H1 (cell line): ENCODE measurements at regions not wholly inside any gene's neighbourhood (a gene's known extent, or its start where the extent isn't known, plus 50 kb on each side); places are given as distances from the start of the nearest gene placed in this dataset.

Source experiments
- CTCF ChIA-PET: fragments of 300-600 bp; sonication (Branson Sonifier 250); formaldehyde crosslinking; loops from one replicate; lab custom pipeline; 2021; ENCODE audit not compliant: partially characterized antibody; lab: Charles Lee
- POLR2A ChIA-PET: fragments of 300-600 bp; sonication (Branson Sonifier 250); formaldehyde crosslinking; loops from one replicate; lab custom pipeline; 2021; ENCODE audit warnings: inconsistent platforms; ENCODE audit not compliant: partially characterized antibody; lab: Charles Lee
- DNase-seq, 2 experiments: peaks; one replicate each; pipeline versions ENCODE4 v3.0.0 to v3.0.0-alpha.2; 2010 to 2022; ENCODE audit warnings: low spot score in 2 of 2, low read depth in 1 of 2, mixed read lengths in 1 of 2
- FAIRE-seq: peaks from 2 replicates; lab custom pipeline; 2011; peaks lifted over from hg19 to GRCh38; lab: Jason Lieb, UNC
- H2AFZ ChIP-seq: 2 replicates; pipeline ENCODE4 v1.8.1; 2012; ENCODE audit warnings: low read length, inconsistent platforms
- H2AK5ac ChIP-seq: 2 replicates; pipeline ENCODE4 v1.6.1; 2013; ENCODE audit warnings: low read depth, low read length
- H2BK120ac ChIP-seq: replicated peaks from 2 replicates; pipeline ENCODE3; 2013; ENCODE audit warnings: low read depth, low read length, inconsistent platforms
- H2BK12ac ChIP-seq: 2 replicates; pipeline ENCODE4 v1.6.1; 2013; ENCODE audit warnings: low read depth, low read length
- H2BK15ac ChIP-seq: 2 replicates; pipeline ENCODE4 v1.6.1; 2013; ENCODE audit warnings: low read length
- H2BK20ac ChIP-seq: 2 replicates; pipeline ENCODE4 v1.6.1; 2013; ENCODE audit warnings: low read length
- H2BK5ac ChIP-seq: 2 replicates; pipeline ENCODE4 v1.6.1; 2013; ENCODE audit warnings: low read depth, low read length
- H3K14ac ChIP-seq: 2 replicates; pipeline ENCODE4 v1.6.1; 2013; ENCODE audit warnings: inconsistent platforms; ENCODE audit not compliant: insufficient read length
- H3K18ac ChIP-seq: 2 replicates; pipeline ENCODE4 v1.6.1; 2013; ENCODE audit warnings: low read length; ENCODE audit errors: extremely low read depth
- H3K23ac ChIP-seq: 2 replicates; pipeline ENCODE4 v1.6.1; 2013; ENCODE audit warnings: inconsistent platforms; ENCODE audit not compliant: insufficient read length
- H3K23me2 ChIP-seq: 2 replicates; pipeline ENCODE4 v1.6.1; 2013; ENCODE audit warnings: low read depth, low read length
- H3K27ac ChIP-seq: 2 replicates; pipeline ENCODE4 v1.6.1; 2011; ENCODE audit warnings: low read depth, low read length, inconsistent platforms
- H3K27me3 ChIP-seq, 4 experiments: replicated peaks in 1 of 4; 1 replicate in 1 of 4; 2 replicates in 3 of 4; pipeline versions ENCODE4 v1.6.1 to v1.8.1; 2011 to 2013; ENCODE audit warnings: low read length in 3 of 4, mild to moderate bottlenecking in 3 of 4, inconsistent platforms in 2 of 4, mixed read lengths in 2 of 4, moderate library complexity in 1 of 4; ENCODE audit not compliant: control insufficient read depth in 3 of 4, insufficient read depth in 3 of 4; ENCODE audit errors: extremely low read depth in 1 of 4
- H3K36me3 ChIP-seq, 4 experiments: 2 replicates each; pipeline versions ENCODE4 v1.6.1 to v1.8.1; 2011 to 2013; ENCODE audit warnings: mild to moderate bottlenecking in 4 of 4, low read length in 3 of 4, moderate library complexity in 2 of 4, control low read depth in 1 of 4, inconsistent platforms in 1 of 4; ENCODE audit not compliant: insufficient read depth in 4 of 4, control insufficient read depth in 2 of 4
- H3K4ac ChIP-seq: replicated peaks from 2 replicates; pipeline ENCODE3; 2013; ENCODE audit warnings: low read length, low read depth, mixed read lengths, inconsistent platforms; ENCODE audit not compliant: insufficient read length
- H3K4me1 ChIP-seq, 4 experiments: replicated peaks in 1 of 4; 1 replicate in 1 of 4; 2 replicates in 3 of 4; pipeline versions ENCODE4 v1.6.1 to v1.8.1; 2011 to 2013; ENCODE audit warnings: low read length in 3 of 4, inconsistent platforms in 2 of 4, mixed read lengths in 1 of 4; ENCODE audit not compliant: insufficient read depth in 4 of 4, control insufficient read depth in 3 of 4
- H3K4me2 ChIP-seq, 2 experiments: 2 replicates each; pipeline versions ENCODE4 v1.6.1 to v1.8.1; 2011 to 2013; ENCODE audit warnings: low read depth in 2 of 2, low read length in 2 of 2, control low read depth in 1 of 2, inconsistent platforms in 1 of 2, mild to moderate bottlenecking in 1 of 2; ENCODE audit not compliant: insufficient read depth in 1 of 2
- H3K4me3 ChIP-seq, 4 experiments: fragments of 200-600, 300-600 bp in 1 of 4; sonication (generic), shearing (Covaris generic), sonication (Bioruptor Twin) in 1 of 4; 2 replicates each; pipeline versions ENCODE4 v1.5.1 to v1.8.1; 2011 to 2016; ENCODE audit warnings: low read length in 4 of 4, low read depth in 3 of 4, control low read depth in 2 of 4, inconsistent platforms in 2 of 4, mild to moderate bottlenecking in 2 of 4, mixed read lengths in 1 of 4, moderate library complexity in 1 of 4; ENCODE audit not compliant: insufficient read depth in 2 of 4; ENCODE audit errors: extremely low read depth in 1 of 4
- H3K56ac ChIP-seq: replicated peaks from 2 replicates; pipeline ENCODE3; 2013; ENCODE audit warnings: low read depth, mild to moderate bottlenecking, mixed read lengths, low read length, inconsistent platforms; ENCODE audit not compliant: insufficient read length
- H3K79me1 ChIP-seq: 2 replicates; pipeline ENCODE4 v1.6.1; 2013; ENCODE audit warnings: low read depth, low read length, control low read depth
- H3K79me2 ChIP-seq, 2 experiments: 2 replicates each; pipeline versions ENCODE4 v1.6.1 to v1.8.1; 2012 to 2013; ENCODE audit warnings: low read length in 2 of 2, mild to moderate bottlenecking in 2 of 2, inconsistent platforms in 1 of 2; ENCODE audit not compliant: insufficient read depth in 2 of 2, control insufficient read depth in 1 of 2
- H3K9ac ChIP-seq, 4 experiments: replicated peaks in 1 of 4; 1 replicate in 1 of 4; 2 replicates in 3 of 4; pipeline versions ENCODE4 v1.6.1 to v1.8.1; 2011 to 2013; ENCODE audit warnings: low read depth in 3 of 4, low read length in 3 of 4, control low read depth in 2 of 4, mild to moderate bottlenecking in 2 of 4, moderate library complexity in 2 of 4, inconsistent platforms in 1 of 4; ENCODE audit errors: extremely low read depth in 1 of 4
- H3K9me3 ChIP-seq, 2 experiments: 2 replicates each; pipeline versions ENCODE4 v1.6.1 to v1.8.1; 2012 to 2013; ENCODE audit warnings: mild to moderate bottlenecking in 2 of 2, moderate library complexity in 2 of 2, control low read depth in 1 of 2, inconsistent platforms in 1 of 2, low read depth in 1 of 2, low read length in 1 of 2, mixed read lengths in 1 of 2; ENCODE audit not compliant: insufficient read depth in 2 of 2
- H4K20me1 ChIP-seq, 2 experiments: replicated peaks in 1 of 2; 2 replicates each; pipeline versions ENCODE3 to v1.8.1; 2011 to 2013; ENCODE audit warnings: inconsistent platforms in 2 of 2, low read length in 2 of 2, mild to moderate bottlenecking in 1 of 2; ENCODE audit not compliant: insufficient read depth in 2 of 2, control insufficient read depth in 1 of 2
- H4K5ac ChIP-seq: 2 replicates; pipeline ENCODE4 v1.6.1; 2013; ENCODE audit warnings: low read length, low read depth, mixed read lengths, inconsistent platforms; ENCODE audit not compliant: insufficient read length
- H4K8ac ChIP-seq: 2 replicates; pipeline ENCODE4 v1.8.0; 2013; ENCODE audit warnings: mild to moderate bottlenecking, moderate library complexity, low read length, inconsistent platforms; ENCODE audit not compliant: insufficient read depth; ENCODE audit errors: extremely low read depth
- H4K91ac ChIP-seq: replicated peaks from 2 replicates; pipeline ENCODE3; 2013; ENCODE audit warnings: low read length, mixed read lengths, inconsistent platforms; ENCODE audit not compliant: insufficient read length
- CHD1 ChIP-seq: IDR thresholded peaks from 2 replicates; pipeline ENCODE4 v1.6.1; 2012; ENCODE audit warnings: low read depth, low read length, improper control_type of control experiment
- HDAC6 ChIP-seq: IDR thresholded peaks from one replicate; pipeline ENCODE4 v1.7.1; 2012; ENCODE audit warnings: low read depth, mild to moderate bottlenecking, inconsistent platforms, low read length, moderate library complexity
- JUND ChIP-seq: IDR thresholded peaks from 2 replicates; pipeline ENCODE4 v1.6.1; 2011; ENCODE audit warnings: mild to moderate bottlenecking, improper control_type of control experiment, low read length
- KDM5A ChIP-seq: fragments of 200-600 bp; IDR thresholded peaks from 2 replicates; pipeline ENCODE4 v1.7.1; 2012; ENCODE audit warnings: mild to moderate bottlenecking, low read length, inconsistent platforms, mixed read lengths
- MAX ChIP-seq: IDR thresholded peaks from 2 replicates; pipeline ENCODE4 v1.6.1; 2012; ENCODE audit warnings: inconsistent platforms
- PHF8 ChIP-seq: fragments of 200-600 bp; sonication (generic); conservative IDR thresholded peaks from 2 replicates; pipeline ENCODE4 v1.7.1; 2012; ENCODE audit warnings: low read depth, mild to moderate bottlenecking, inconsistent platforms, low read length, moderate library complexity
- POLR2A ChIP-seq, 2 experiments: IDR thresholded peaks; 1 replicate in 1 of 2; 2 replicates in 1 of 2; pipeline ENCODE4 v1.6.1; 2011; ENCODE audit warnings: low read depth in 2 of 2, low read length in 2 of 2, mild to moderate bottlenecking in 2 of 2; ENCODE audit errors: control extremely low read depth in 1 of 2
- RAD21 ChIP-seq, 2 experiments: IDR thresholded peaks in 1 of 2; conservative IDR thresholded peaks in 1 of 2; 2 replicates each; pipeline ENCODE4 v1.6.1; 2011; ENCODE audit warnings: low read depth in 2 of 2, low read length in 2 of 2, improper control_type of control experiment in 1 of 2, inconsistent platforms in 1 of 2, mild to moderate bottlenecking in 1 of 2, moderate library complexity in 1 of 2
- RBBP5 ChIP-seq: IDR thresholded peaks from 2 replicates; pipeline ENCODE4 v1.7.1; 2012; ENCODE audit warnings: low read depth, mild to moderate bottlenecking, inconsistent platforms, low read length, moderate library complexity, borderline replicate concordance
- RNF2 ChIP-seq: fragments of 200-900, 300-1000 bp; sonication (generic); IDR thresholded peaks from 2 replicates; pipeline ENCODE4 v1.7.1; 2016; ENCODE audit warnings: borderline replicate concordance, low read depth, mild to moderate bottlenecking, antibody characterized with exemption, low read length; ENCODE audit not compliant: poor library complexity, severe bottlenecking; ENCODE audit errors: missing control alignments
- TAF1 ChIP-seq: IDR thresholded peaks from 2 replicates; pipeline ENCODE4 v1.6.1; 2011; ENCODE audit warnings: mild to moderate bottlenecking, low read depth, low read length
- TEAD4 ChIP-seq: IDR thresholded peaks from 2 replicates; pipeline ENCODE4 v1.6.1; 2012; ENCODE audit warnings: low read depth, low read length, inconsistent platforms, mixed read lengths
- ZNF274 ChIP-seq: IDR thresholded peaks from 2 replicates; pipeline ENCODE4 v1.7.0; 2012; ENCODE audit warnings: low read length, borderline replicate concordance; ENCODE audit errors: extremely low read depth
- WGBS, 2 experiments: shearing (Covaris generic) in 1 of 2; methylation state at CpG; one replicate each; pipeline versions ENCODE4 v1.1.6 to v1.1.7; 2013 to 2015; ENCODE audit warnings: low lambda C conversion rate in 2 of 2, mixed read lengths in 2 of 2, inconsistent platforms in 1 of 2, low coverage in 1 of 2, missing lambda C conversion rate in 1 of 2; ENCODE audit not compliant: insufficient replicate concordance in 2 of 2, insufficient coverage in 1 of 2, insufficient read length in 1 of 2; ENCODE audit errors: extremely low coverage in 1 of 2, missing lambda C conversion rate in 1 of 2; 5-methylcytosine and 5-hydroxymethylcytosine counted together
- TF ChIP-seq, protein P1 (sequence below): IDR thresholded peaks from 2 replicates; pipeline ENCODE4 v1.6.1; 2011; ENCODE audit warnings: low read depth, mild to moderate bottlenecking, low read length; ENCODE audit not compliant: insufficient read depth

GRCh38 chr2:180516232-180516631, 464.2 kb upstream of the UBE2E3 start:
- H2BK5ac ChIP-seq = no peak overlapping the region
- no peak overlapping the region for H2BK20ac ChIP-seq
- H2BK120ac ChIP-seq = no peak overlapping the region
- H4K5ac ChIP-seq = no peak overlapping the region
- no peaks in the 10 kb centered on the region for H3K27me3 ChIP-seq
- H3K9ac ChIP-seq = no peak overlapping the region
- H4K91ac ChIP-seq = no peak overlapping the region
- no peak for FAIRE-seq
- H3K14ac ChIP-seq = no peak overlapping the region
- no peaks in the 10 kb centered on the region for H3K36me3 ChIP-seq
- no peaks in the 10 kb centered on the region; the same call in 1 of the 2 replicates for H3K23me2 ChIP-seq
- H3K79me1 ChIP-seq = no peaks in the 10 kb centered on the region
- POLR2A ChIA-PET = no interaction called here
- H3K4me3 ChIP-seq = no peak overlapping the region
- H3K4me2 ChIP-seq = no peak overlapping the region
- no peak overlapping the region for H2BK15ac ChIP-seq
- no peak overlapping the region for H3K23ac ChIP-seq
- no peaks in the 10 kb centered on the region for H3K79me2 ChIP-seq
- CTCF ChIA-PET = interaction anchor here (0.7 kb wide), 1 partner anchor 390 kb away, joined by 5 read pairs; no protein-coding TSS in a partner anchor
- H3K18ac ChIP-seq = no peak overlapping the region
- 0 out of 2 replicates have a peak overlapping the region, but pooled peaks have one; percentile 1 for H2AFZ ChIP-seq
- no peak overlapping the region for H2BK12ac ChIP-seq
- DNase-seq = no peak
- no peaks in the 10 kb centered on the region for H4K20me1 ChIP-seq
- H4K8ac ChIP-seq = no peak overlapping the region
- no peaks in the 10 kb centered on the region; a peak in 1 of 7 replicates for H3K4me1 ChIP-seq
- no peaks in the 10 kb centered on the region for H3K9me3 ChIP-seq
- no peak overlapping the region for H2AK5ac ChIP-seq
- 94% methylated on average over 2 of the region's 2 CpGs; no CpG with 5 or more reads in 1 of the 2 experiments for WGBS, 2 experiments
- H3K56ac ChIP-seq = no peak overlapping the region
- H3K27ac ChIP-seq = no peak overlapping the region
- H3K4ac ChIP-seq = no peak overlapping the region
- TF ChIP-seq MAX = no peak
- no peak for TF ChIP-seq TEAD4
- TF ChIP-seq, protein P1, sequence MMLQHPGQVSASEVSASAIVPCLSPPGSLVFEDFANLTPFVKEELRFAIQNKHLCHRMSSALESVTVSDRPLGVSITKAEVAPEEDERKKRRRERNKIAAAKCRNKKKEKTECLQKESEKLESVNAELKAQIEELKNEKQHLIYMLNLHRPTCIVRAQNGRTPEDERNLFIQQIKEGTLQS = no peak
- no peak for TF ChIP-seq ZNF274
- no peak for TF ChIP-seq KDM5A
- no peak for TF ChIP-seq CHD1
- no peak for TF ChIP-seq RAD21 (IDR thresholded peaks at IDR 0.05 in 1 of 2, conservative IDR thresholded peaks at IDR 0.05 in 1 of 2; ENCODE audit: low read depth in 2 of 2, low read length in 2 of 2)
- no peak for TF ChIP-seq POLR2A (IDR thresholded peaks at IDR 0.05; ENCODE audit: control extremely low read depth in 1 of 2, low read depth in 2 of 2, low read length in 2 of 2)
- no peak for TF ChIP-seq TAF1
- TF ChIP-seq RBBP5 = no peak
- no peak for TF ChIP-seq HDAC6
- no peak for TF ChIP-seq RNF2
- TF ChIP-seq PHF8 = no peak
- TF ChIP-seq JUND = no peak
